ENCODE measurements at regions not wholly inside any gene's neighbourhood (a gene's known extent, or its start where the extent isn't known, plus 50 kb on each side); places are given as distances from the start of the nearest gene placed in this dataset.
A peak's percentile ranks its signal among the peaks of the same experiment; 100 is the strongest.

- no peak for TF ChIP-seq KLF16 (tag by site-specific recombination; IDR thresholded peaks at IDR 0.05)
- TF ChIP-seq ZNF416 (tag by site-specific recombination; IDR thresholded peaks at IDR 0.05), result no peak
- TF ChIP-seq ZNF404 (tag by site-specific recombination; IDR thresholded peaks at IDR 0.05), result no peak
- no peak for TF ChIP-seq ZNF423 (tag by site-specific recombination; IDR thresholded peaks at IDR 0.05)
- TF ChIP-seq ZBTB1 (tag by site-specific recombination; IDR thresholded peaks at IDR 0.05), result no peak
Measured at GRCh38 chr2:146241023-146241422, 1603.8 kb upstream of the ACVR2A start (continued).

- POLR2A ChIA-PET, result no interaction called here
- Histone ChIP-seq H3K36me3 (ENCODE audit: control insufficient read depth in 2 of 2, insufficient read depth in 1 of 2, low read length in 2 of 2) (no peaks in the 10 kb centered on the region), H3K4me3 (ENCODE audit: low read depth, low read length) (no peak overlapping the region), H3K27ac (ENCODE audit: extremely low read depth, low read depth, low read length) (no peak overlapping the region), H3K4me1 (ENCODE audit: control insufficient read depth, insufficient read depth, low read length) (peaks cover 9% of the 10 kb centered on the region), H3K9me3 (ENCODE audit: control insufficient read depth, insufficient read depth, low read depth, low read length) (no peaks in the 10 kb centered on the region)
- CTCF ChIA-PET, result interaction anchor here (0.7 kb wide), 1 partner anchor 675 kb away, joined by 3 read pairs; no protein-coding TSS in a partner anchor
- no peak for TF ChIP-seq ZSCAN30 (tag by site-specific recombination; IDR thresholded peaks at IDR 0.05)
- TF ChIP-seq ZNF138 (tag by site-specific recombination; IDR thresholded peaks at IDR 0.05; ENCODE audit: borderline replicate concordance), result no peak
- TF ChIP-seq KLF1 (tag by site-specific recombination; IDR thresholded peaks at IDR 0.05), result no peak
- no peak for TF ChIP-seq ZNF335 (tag by site-specific recombination; conservative IDR thresholded peaks at IDR 0.05)
- no peak for TF ChIP-seq ELK4 (IDR thresholded peaks at IDR 0.05; ENCODE audit: borderline replicate concordance, low read depth, low read length)
- TF ChIP-seq ZNF114 (tag by site-specific recombination; IDR thresholded peaks at IDR 0.05), result no peak
- TF ChIP-seq ZNF398 (tag by site-specific recombination; IDR thresholded peaks at IDR 0.05), result no peak
- TF ChIP-seq ZNF292 (tag by site-specific recombination; IDR thresholded peaks at IDR 0.05; ENCODE audit: borderline replicate concordance, low read depth), result no peak
- TF ChIP-seq ZNF2 (tag by site-specific recombination; IDR thresholded peaks at IDR 0.05), result no peak
- TF ChIP-seq ZEB2 (tag by site-specific recombination; IDR thresholded peaks at IDR 0.05), result no peak
- no peak for TF ChIP-seq ZNF266 (tag by site-specific recombination; IDR thresholded peaks at IDR 0.05; ENCODE audit: low read depth)
- no peak for TF ChIP-seq ZNF513 (tag by site-specific recombination; IDR thresholded peaks at IDR 0.05)
- TF ChIP-seq ZNF623 (tag by site-specific recombination; IDR thresholded peaks at IDR 0.05), result no peak
- TF ChIP-seq ZNF530 (tag by site-specific recombination; IDR thresholded peaks at IDR 0.05; ENCODE audit: low read depth), result no peak
Measured at GRCh38 chr2:146240391-146240790, 1604.4 kb upstream of the ACVR2A start.

- H3K4me1 ChIP-seq (ENCODE audit: control insufficient read depth, insufficient read depth, low read length), result peaks cover 5% of the 10 kb centered on the region; the same call in 1 of the 2 replicates
- no peak overlapping the region for H3K27ac ChIP-seq (ENCODE audit: extremely low read depth, low read depth, low read length)
- POLR2A ChIA-PET, result no interaction called here
- TF ChIP-seq FEZF1 (tag by site-specific recombination; IDR thresholded peaks at IDR 0.05) (peak; percentile 59; the same call in 1 of the 2 replicates), ZNF629 (tag by site-specific recombination; IDR thresholded peaks at IDR 0.05) (0 out of 2 replicates have a peak, but pooled peaks have one; percentile 24), HOXD13 (CRISPR knock-in tag; IDR thresholded peaks at IDR 0.05; ENCODE audit: borderline replicate concordance) (no peak)
- H3K4me3 ChIP-seq (ENCODE audit: low read depth, low read length), result no peak overlapping the region
- no peaks in the 10 kb centered on the region for H3K36me3 ChIP-seq (ENCODE audit: control insufficient read depth in 2 of 2, insufficient read depth in 1 of 2, low read length in 2 of 2)
- H3K9me3 ChIP-seq (ENCODE audit: control insufficient read depth, insufficient read depth, low read depth, low read length), result no peaks in the 10 kb centered on the region
- CTCF ChIA-PET, result interaction anchor here (0.7 kb wide), 1 partner anchor 674 kb away, joined by 3 read pairs; no protein-coding TSS in a partner anchor
Measured at GRCh38 chr2:146239392-146240135, 1605.3 kb upstream of the ACVR2A start.

All from HEK293 (cell line).